ENCODE measurements at regions not wholly inside any gene's neighbourhood (a gene's known extent, or its start where the extent isn't known, plus 50 kb on each side); places are given as distances from the start of the nearest gene placed in this dataset.

DNA sequence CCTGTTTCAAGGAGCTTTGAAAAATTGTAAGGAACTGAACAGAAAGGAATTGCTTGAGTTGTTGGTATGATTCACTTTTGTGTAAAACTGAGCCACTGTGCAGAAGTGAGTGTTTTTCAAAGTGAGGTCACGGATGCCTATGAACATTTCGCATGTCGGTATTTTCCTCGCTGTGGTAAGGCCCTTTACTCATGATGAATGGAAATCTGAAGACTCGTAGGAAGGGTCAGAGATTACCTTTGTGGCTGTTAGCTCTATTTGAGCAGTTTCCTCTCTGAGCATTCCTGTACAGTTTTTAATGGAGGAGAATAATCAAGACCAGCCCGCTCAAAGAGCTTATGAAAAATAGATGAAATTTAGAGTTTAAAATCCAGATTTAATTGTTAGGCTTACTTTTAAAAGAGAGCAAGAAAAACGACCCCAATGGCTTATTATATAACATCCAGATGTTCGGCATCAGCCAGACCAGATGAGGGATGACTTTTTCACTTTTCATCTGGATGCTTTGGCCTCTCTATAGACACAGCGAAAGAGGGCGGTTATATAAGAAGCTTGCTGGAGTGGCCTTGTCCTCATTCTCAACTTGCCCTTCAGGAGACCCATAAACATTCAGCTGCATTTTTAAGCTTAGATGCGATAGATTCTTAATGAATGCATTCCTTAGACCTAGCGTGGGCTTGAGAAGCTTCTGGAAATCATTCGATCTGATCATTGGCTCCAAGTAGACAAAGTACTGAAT, 99.5 kb downstream of the CD83 start:
- no peak for DNase-seq
- H3F3A ChIP-seq (ENCODE audit: insufficient read depth, low read depth), result no peaks in the 10 kb centered on the region
- H3K27me3 ChIP-seq (ENCODE audit: insufficient read depth, low read depth), result no peaks in the 10 kb centered on the region
- ChIA-PET POLR2A (ENCODE audit: unreplicated experiment) (interaction anchor here (0.7 kb wide), 2 partner anchors 12 to 1271 kb away, joined by 3 to 4 read pairs; no protein-coding TSS in a partner anchor), CTCF (no interaction called here)
- H3K36me3 ChIP-seq (ENCODE audit: low read depth), result no peaks in the 10 kb centered on the region
- no peaks in the 10 kb centered on the region for H3K9me3 ChIP-seq (ENCODE audit: insufficient read depth, low read depth)
- H4K20me1 ChIP-seq (ENCODE audit: insufficient read depth), result no peaks in the 10 kb centered on the region
- no peak for TF ChIP-seq EZH2 (IDR thresholded peaks at IDR 0.05; ENCODE audit: low read depth)
- TF ChIP-seq, protein P1, sequence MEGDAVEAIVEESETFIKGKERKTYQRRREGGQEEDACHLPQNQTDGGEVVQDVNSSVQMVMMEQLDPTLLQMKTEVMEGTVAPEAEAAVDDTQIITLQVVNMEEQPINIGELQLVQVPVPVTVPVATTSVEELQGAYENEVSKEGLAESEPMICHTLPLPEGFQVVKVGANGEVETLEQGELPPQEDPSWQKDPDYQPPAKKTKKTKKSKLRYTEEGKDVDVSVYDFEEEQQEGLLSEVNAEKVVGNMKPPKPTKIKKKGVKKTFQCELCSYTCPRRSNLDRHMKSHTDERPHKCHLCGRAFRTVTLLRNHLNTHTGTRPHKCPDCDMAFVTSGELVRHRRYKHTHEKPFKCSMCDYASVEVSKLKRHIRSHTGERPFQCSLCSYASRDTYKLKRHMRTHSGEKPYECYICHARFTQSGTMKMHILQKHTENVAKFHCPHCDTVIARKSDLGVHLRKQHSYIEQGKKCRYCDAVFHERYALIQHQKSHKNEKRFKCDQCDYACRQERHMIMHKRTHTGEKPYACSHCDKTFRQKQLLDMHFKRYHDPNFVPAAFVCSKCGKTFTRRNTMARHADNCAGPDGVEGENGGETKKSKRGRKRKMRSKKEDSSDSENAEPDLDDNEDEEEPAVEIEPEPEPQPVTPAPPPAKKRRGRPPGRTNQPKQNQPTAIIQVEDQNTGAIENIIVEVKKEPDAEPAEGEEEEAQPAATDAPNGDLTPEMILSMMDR (conservative IDR thresholded peaks at IDR 0.05), result no peak
- no TSS peak for BruUV-seq (replicated peaks)
- no peak overlapping the region for H3K4me2 ChIP-seq
- intact Hi-C loops (cut with micrococcal nuclease; ENCODE audit: unreplicated experiment), result loop anchor here (10.0 kb wide), 1 partner anchor 158 kb away; no protein-coding TSS in a partner anchor
- no peak overlapping the region for H3K4me3 ChIP-seq
- H3K27ac ChIP-seq, result no peak overlapping the region
- H3K79me2 ChIP-seq (ENCODE audit: low read depth), result no peaks in the 10 kb centered on the region
- H3K4me1 ChIP-seq (replicated peaks; ENCODE audit: insufficient read depth), result peaks cover 3% of the 10 kb centered on the region
- no peak overlapping the region for H2AFZ ChIP-seq
- no peaks in the 10 kb centered on the region for H3K9me2 ChIP-seq (ENCODE audit: insufficient read depth)

DNA sequence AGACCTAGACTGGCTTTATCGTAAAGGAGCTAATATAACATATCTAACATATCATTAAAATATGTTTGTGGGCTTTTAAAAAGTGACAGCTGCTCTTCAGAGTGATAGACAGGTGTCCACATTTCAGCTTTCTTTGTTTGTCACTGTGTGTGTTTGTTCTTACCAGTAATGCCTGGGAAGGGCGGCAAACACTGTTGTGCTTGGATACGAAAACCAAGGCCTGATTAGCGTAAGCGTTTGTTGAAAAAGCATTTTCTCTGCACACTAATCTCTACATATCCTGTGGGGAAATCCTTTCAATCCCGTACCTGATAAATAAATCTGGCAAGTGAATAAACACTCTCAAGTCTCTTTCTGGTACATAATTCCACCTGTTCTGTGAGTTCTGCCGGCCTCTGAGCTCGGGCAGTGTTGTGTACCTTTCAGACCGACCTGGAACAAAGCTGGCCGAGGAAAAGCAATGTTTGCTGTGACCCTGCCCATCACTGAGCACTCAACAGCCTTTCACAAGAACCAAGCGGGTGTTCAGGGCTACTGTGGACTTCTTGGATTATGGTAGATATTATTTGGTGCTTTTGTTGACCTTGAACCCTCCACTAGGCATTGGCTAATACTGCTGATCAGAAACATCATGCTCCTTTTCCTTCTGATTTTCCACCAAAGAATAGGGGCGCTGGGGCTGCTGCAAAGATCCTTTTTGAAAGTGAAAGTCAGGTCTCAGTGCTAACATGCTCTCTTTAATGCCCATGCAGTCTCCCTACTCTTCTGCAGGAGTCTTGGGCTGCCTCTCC, 100.4 kb downstream of the CD83 start:
- H3K36me3 ChIP-seq (ENCODE audit: low read depth), result no peaks in the 10 kb centered on the region
- DNase-seq, result no peak
- POLR2A ChIA-PET (ENCODE audit: unreplicated experiment), result interaction anchor here (0.7 kb wide), 1 partner anchor 1271 kb away, joined by 3 read pairs; no protein-coding TSS in a partner anchor
- H3K4me1 ChIP-seq (replicated peaks; ENCODE audit: insufficient read depth), result no peaks in the 10 kb centered on the region
- no peaks in the 10 kb centered on the region for H3K79me2 ChIP-seq (ENCODE audit: low read depth)
- no peaks in the 10 kb centered on the region for H3K27me3 ChIP-seq (ENCODE audit: insufficient read depth, low read depth)
- TF ChIP-seq, protein P1 (conservative IDR thresholded peaks at IDR 0.05), result no peak
- no peak for TF ChIP-seq EZH2 (IDR thresholded peaks at IDR 0.05; ENCODE audit: low read depth)
- no peak overlapping the region for H3K4me3 ChIP-seq
- CTCF ChIA-PET, result no interaction called here
- no TSS peak for BruUV-seq (replicated peaks)
- H3K9me3 ChIP-seq (ENCODE audit: insufficient read depth, low read depth), result no peaks in the 10 kb centered on the region
- no peaks in the 10 kb centered on the region for H3K9me2 ChIP-seq (ENCODE audit: insufficient read depth)
- no peak overlapping the region for H2AFZ ChIP-seq
- no peak overlapping the region for H3K27ac ChIP-seq
- H3F3A ChIP-seq (ENCODE audit: insufficient read depth, low read depth), result no peaks in the 10 kb centered on the region
- intact Hi-C loops (cut with micrococcal nuclease; ENCODE audit: unreplicated experiment), result loop anchor here (10.0 kb wide), 1 partner anchor 157 kb away; no protein-coding TSS in a partner anchor
- H4K20me1 ChIP-seq (ENCODE audit: insufficient read depth), result no peaks in the 10 kb centered on the region
- H3K4me2 ChIP-seq, result no peak overlapping the region

DNA sequence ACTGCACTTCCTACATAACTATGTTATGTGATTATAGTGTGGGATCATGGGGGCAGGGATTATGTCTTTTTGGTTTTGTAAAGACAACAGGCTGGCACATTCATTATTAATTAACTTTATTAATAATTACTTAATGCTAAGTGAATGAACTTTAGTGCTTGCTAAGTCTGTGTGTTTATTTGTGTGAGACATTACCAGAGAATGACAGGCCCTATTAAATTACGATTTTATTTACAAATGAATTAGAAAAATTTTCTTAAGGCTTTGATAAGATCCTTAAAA, 100.9 kb downstream of the CD83 start:
- intact Hi-C loops (cut with micrococcal nuclease; ENCODE audit: unreplicated experiment), result loop anchor here (10.0 kb wide), 1 partner anchor 156 kb away; no protein-coding TSS in a partner anchor
- BruUV-seq (replicated peaks), result no TSS peak
- CTCF ChIA-PET, result no interaction called here

More for the DNA sequence above, 100.9 kb downstream of the CD83 start:
- no peaks in the 10 kb centered on the region for H3K4me1 ChIP-seq (replicated peaks; ENCODE audit: insufficient read depth)
- TF ChIP-seq EZH2 (IDR thresholded peaks at IDR 0.05; ENCODE audit: low read depth), result no peak
- TF ChIP-seq, protein P1 (conservative IDR thresholded peaks at IDR 0.05), result no peak
- H3K27ac ChIP-seq, result no peak overlapping the region
- H4K20me1 ChIP-seq (ENCODE audit: insufficient read depth), result no peaks in the 10 kb centered on the region
- no peaks in the 10 kb centered on the region for H3K9me3 ChIP-seq (ENCODE audit: insufficient read depth, low read depth)
- no peaks in the 10 kb centered on the region for H3K27me3 ChIP-seq (ENCODE audit: insufficient read depth, low read depth)
- no peak overlapping the region for H3K4me3 ChIP-seq
- POLR2A ChIA-PET (ENCODE audit: unreplicated experiment), result no interaction called here
- no peak overlapping the region for H2AFZ ChIP-seq
- no peak for DNase-seq
- H3K9me2 ChIP-seq (ENCODE audit: insufficient read depth), result no peaks in the 10 kb centered on the region
- H3K79me2 ChIP-seq (ENCODE audit: low read depth), result no peaks in the 10 kb centered on the region
- no peaks in the 10 kb centered on the region for H3K36me3 ChIP-seq (ENCODE audit: low read depth)
- no peak overlapping the region for H3K4me2 ChIP-seq
- no peaks in the 10 kb centered on the region for H3F3A ChIP-seq (ENCODE audit: insufficient read depth, low read depth)
